Activated naive CD8-positive, alpha-beta T cell (primary cell): ENCODE measurements at regions not wholly inside any gene's neighbourhood (a gene's known extent, or its start where the extent isn't known, plus 50 kb on each side); places are given as distances from the start of the nearest gene placed in this dataset.

Experiments used
- H3K27ac Mint-ChIP-seq: one replicate; pipeline ENCODE4 v1.8.0; 2021; ENCODE audit warnings: mixed read lengths
- H3K27me3 Mint-ChIP-seq: one replicate; pipeline ENCODE4 v1.8.0; 2021; ENCODE audit warnings: mixed read lengths
- H3K36me3 Mint-ChIP-seq: one replicate; pipeline ENCODE4 v1.8.0; 2021; ENCODE audit warnings: mixed read lengths
- H3K4me1 Mint-ChIP-seq: one replicate; pipeline ENCODE4 v1.8.0; 2021; ENCODE audit warnings: low read depth, mixed read lengths
- H3K4me3 Mint-ChIP-seq: one replicate; pipeline ENCODE4 v1.8.0; 2021; ENCODE audit warnings: mild to moderate bottlenecking, mixed read lengths
- H3K9me3 Mint-ChIP-seq: one replicate; pipeline ENCODE4 v1.8.0; 2021; ENCODE audit warnings: low read depth, mixed read lengths

DNA sequence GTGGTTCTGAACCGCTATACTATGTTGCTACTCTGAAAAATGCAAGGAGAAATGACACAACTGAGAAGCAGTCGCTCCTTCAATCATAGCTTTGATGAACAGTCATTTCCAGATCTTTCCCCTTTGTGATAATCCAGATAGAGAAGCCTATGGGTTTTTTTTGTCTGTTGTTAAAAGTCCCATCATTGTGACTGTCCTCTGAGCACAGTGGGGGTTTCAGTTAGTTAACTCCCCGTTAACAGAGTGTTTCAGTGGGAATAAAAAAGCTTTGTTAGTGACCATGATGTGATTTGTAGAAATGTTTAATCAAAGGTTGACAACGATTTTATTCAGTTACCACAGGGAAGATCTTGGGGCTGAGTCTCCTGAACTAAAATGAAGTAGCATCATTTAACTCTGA, 176.2 kb upstream of the MAOA start:
- no peak overlapping the region for H3K27ac Mint-ChIP-seq
- no peaks in the 10 kb centered on the region for H3K27me3 Mint-ChIP-seq
- H3K4me1 Mint-ChIP-seq, result no peaks in the 10 kb centered on the region
- peaks cover 8% of the 10 kb centered on the region for H3K9me3 Mint-ChIP-seq
- H3K36me3 Mint-ChIP-seq, result no peaks in the 10 kb centered on the region
- H3K4me3 Mint-ChIP-seq, result no peak overlapping the region

DNA sequence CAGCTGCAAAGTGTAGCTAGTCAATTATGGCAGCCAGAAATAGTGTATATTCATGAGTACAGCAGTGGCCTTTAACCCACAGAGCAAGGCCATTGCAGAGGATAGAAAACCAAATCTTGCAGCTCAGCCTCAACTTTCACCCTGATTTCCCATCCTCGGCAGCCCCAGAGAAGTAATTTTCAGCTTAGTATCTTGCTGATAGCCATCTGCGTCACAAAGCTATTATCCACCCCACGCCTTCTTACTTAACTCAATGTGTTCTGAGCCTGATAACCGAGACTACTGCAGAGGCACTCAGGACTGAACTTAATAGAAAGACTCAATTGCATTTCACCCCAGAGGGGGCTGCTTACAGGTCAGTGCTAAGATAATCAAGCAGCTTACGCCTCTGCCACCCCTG, 174.5 kb upstream of the MAOA start:
- Mint-ChIP-seq H3K4me3 (no peak overlapping the region), H3K9me3 (peaks cover 8% of the 10 kb centered on the region), H3K27me3 (no peaks in the 10 kb centered on the region), H3K27ac (no peak overlapping the region), H3K36me3 (no peaks in the 10 kb centered on the region), H3K4me1 (no peaks in the 10 kb centered on the region)

GRCh38 chrX:43493756-43494155, 162.3 kb upstream of the MAOA start:
- H3K4me3 Mint-ChIP-seq, result no peak overlapping the region
- peaks cover 3% of the 10 kb centered on the region for H3K9me3 Mint-ChIP-seq
- no peaks in the 10 kb centered on the region for H3K36me3 Mint-ChIP-seq
- H3K4me1 Mint-ChIP-seq, result no peaks in the 10 kb centered on the region
- no peaks in the 10 kb centered on the region for H3K27me3 Mint-ChIP-seq
- no peak overlapping the region for H3K27ac Mint-ChIP-seq

DNA sequence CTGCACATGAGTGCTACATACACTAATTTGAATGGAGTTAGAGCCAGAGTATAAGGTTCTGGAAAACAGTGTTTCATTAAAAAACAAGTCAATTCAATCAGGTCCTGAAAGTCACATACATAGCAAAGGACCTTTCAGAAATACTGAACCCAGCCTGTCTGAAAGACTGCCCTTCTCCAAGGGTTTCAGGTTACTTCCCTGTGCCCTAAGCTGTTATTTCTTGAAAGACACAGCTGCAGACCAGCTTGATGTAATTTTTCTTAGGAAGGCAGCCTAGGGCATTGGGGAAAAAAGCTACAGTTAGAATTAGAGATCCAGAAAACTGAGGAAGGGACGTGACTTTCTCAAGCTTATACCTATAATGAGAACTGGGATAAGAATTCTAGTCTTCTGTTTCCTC, 155.9 kb upstream of the MAOA start:
- no peaks in the 10 kb centered on the region for H3K27me3 Mint-ChIP-seq
- no peaks in the 10 kb centered on the region for H3K36me3 Mint-ChIP-seq
- H3K4me1 Mint-ChIP-seq, result no peaks in the 10 kb centered on the region
- H3K4me3 Mint-ChIP-seq, result no peak overlapping the region
- H3K27ac Mint-ChIP-seq, result no peak overlapping the region
- peaks cover 3% of the 10 kb centered on the region for H3K9me3 Mint-ChIP-seq

GRCh38 chrX:43500996-43501694, 155.0 kb upstream of the MAOA start:
- H3K36me3 Mint-ChIP-seq, result no peaks in the 10 kb centered on the region
- H3K27me3 Mint-ChIP-seq, result no peaks in the 10 kb centered on the region
- H3K4me1 Mint-ChIP-seq, result no peaks in the 10 kb centered on the region
- H3K4me3 Mint-ChIP-seq, result no peak overlapping the region
- no peak overlapping the region for H3K27ac Mint-ChIP-seq
- H3K9me3 Mint-ChIP-seq, result peaks cover 3% of the 10 kb centered on the region

GRCh38 chrX:43504394-43504793, 151.7 kb upstream of the MAOA start:
- Mint-ChIP-seq H3K9me3 (no peaks in the 10 kb centered on the region), H3K27ac (no peak overlapping the region), H3K4me3 (no peak overlapping the region), H3K36me3 (no peaks in the 10 kb centered on the region), H3K4me1 (no peaks in the 10 kb centered on the region), H3K27me3 (no peaks in the 10 kb centered on the region)

DNA sequence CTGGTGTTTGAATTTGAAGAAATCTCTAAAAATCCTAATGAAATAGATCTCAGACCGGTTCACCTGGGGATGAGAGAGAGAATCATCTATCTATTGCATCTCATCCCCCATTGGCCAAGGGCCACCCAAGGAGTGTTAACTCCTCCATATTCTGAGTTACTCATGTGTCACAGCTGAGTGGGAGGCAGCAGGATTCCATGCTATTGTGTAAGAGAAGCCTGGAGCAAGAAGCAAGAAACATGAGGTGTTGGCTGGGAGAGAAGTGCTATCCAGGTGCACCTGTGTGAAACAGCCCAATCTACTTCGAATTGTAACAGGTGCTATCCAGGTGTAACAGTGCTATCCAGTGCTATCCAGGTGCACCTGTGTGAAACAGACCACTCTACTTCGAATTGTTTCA, 150.3 kb upstream of the MAOA start:
- H3K27ac Mint-ChIP-seq, result no peak overlapping the region
- no peaks in the 10 kb centered on the region for H3K9me3 Mint-ChIP-seq
- H3K36me3 Mint-ChIP-seq, result no peaks in the 10 kb centered on the region
- H3K4me1 Mint-ChIP-seq, result no peaks in the 10 kb centered on the region
- H3K27me3 Mint-ChIP-seq, result no peaks in the 10 kb centered on the region
- no peak overlapping the region for H3K4me3 Mint-ChIP-seq

DNA sequence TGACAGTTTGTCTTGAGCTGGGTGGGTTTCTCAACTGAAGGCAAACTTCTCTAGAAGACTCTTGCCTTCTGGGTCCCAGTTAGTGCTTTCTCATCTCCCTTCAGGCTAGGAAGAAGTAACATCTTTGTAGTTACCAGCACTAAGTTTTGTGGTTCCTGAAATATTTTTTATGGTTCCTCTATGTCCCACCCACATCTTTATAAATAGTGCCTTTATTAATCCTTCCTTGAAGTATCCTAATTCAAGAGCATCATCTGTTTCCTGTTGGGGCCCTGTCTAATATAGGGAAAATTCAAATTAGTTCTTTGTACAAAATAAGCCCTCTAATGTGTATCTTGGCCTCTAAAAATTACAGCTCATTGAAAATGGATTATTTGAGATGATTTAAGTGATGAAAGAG, 147.4 kb upstream of the MAOA start:
- H3K36me3 Mint-ChIP-seq, result no peaks in the 10 kb centered on the region
- H3K4me3 Mint-ChIP-seq, result no peak overlapping the region
- H3K27me3 Mint-ChIP-seq, result no peaks in the 10 kb centered on the region
- H3K9me3 Mint-ChIP-seq, result no peaks in the 10 kb centered on the region
- no peaks in the 10 kb centered on the region for H3K4me1 Mint-ChIP-seq
- no peak overlapping the region for H3K27ac Mint-ChIP-seq

DNA sequence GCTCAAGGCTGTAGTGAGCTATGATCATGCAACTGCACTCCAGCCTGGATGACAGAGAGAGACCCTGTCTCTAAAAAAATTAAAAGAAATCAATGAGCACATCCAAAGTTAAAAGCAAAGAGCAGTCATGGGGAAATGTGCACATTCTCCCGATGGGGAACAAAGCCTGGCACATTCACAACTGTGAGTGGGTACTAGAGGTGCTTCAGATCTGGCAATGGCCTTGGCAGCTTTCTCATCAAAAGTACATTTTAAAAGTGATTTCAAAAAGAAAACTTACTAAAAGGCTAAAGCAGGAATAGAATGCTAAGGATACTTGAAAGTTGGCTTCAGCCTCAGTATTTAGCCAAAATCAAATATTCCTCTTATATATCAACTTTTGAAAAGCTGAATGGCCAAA, 145.9 kb upstream of the MAOA start:
- no peak overlapping the region for H3K27ac Mint-ChIP-seq
- no peaks in the 10 kb centered on the region for H3K4me1 Mint-ChIP-seq
- no peaks in the 10 kb centered on the region for H3K9me3 Mint-ChIP-seq
- no peaks in the 10 kb centered on the region for H3K27me3 Mint-ChIP-seq
- H3K36me3 Mint-ChIP-seq, result no peaks in the 10 kb centered on the region
- no peak overlapping the region for H3K4me3 Mint-ChIP-seq

GRCh38 chrX:43513085-43513484, 143.0 kb upstream of the MAOA start:
- H3K4me3 Mint-ChIP-seq, result no peak overlapping the region
- H3K9me3 Mint-ChIP-seq, result no peaks in the 10 kb centered on the region
- no peaks in the 10 kb centered on the region for H3K27me3 Mint-ChIP-seq
- no peaks in the 10 kb centered on the region for H3K4me1 Mint-ChIP-seq
- H3K27ac Mint-ChIP-seq, result no peak overlapping the region
- H3K36me3 Mint-ChIP-seq, result no peaks in the 10 kb centered on the region

DNA sequence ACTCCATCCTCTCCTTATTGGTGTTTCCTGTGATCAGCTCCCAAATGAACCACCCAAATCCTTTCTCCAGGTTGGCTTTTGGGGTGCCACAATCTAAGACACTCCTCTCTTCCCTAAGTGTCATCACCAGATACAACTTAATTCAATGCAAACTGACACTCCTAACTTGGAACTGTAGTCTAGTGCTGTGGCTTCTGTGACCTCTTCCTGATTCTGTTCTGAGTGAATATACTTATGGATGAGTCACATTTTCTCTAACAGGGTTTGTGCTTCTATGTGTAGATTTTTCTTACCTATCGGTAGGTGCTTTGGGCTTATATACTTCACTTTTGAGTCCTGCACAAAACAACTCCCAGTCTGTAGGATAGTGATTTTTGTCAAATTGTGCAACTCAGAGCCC, 141.3 kb upstream of the MAOA start:
- Mint-ChIP-seq H3K9me3 (no peaks in the 10 kb centered on the region), H3K4me1 (no peaks in the 10 kb centered on the region), H3K36me3 (no peaks in the 10 kb centered on the region), H3K4me3 (no peak overlapping the region), H3K27ac (no peak overlapping the region), H3K27me3 (no peaks in the 10 kb centered on the region)

GRCh38 chrX:43522582-43522981, 133.5 kb upstream of the MAOA start:
- no peaks in the 10 kb centered on the region for H3K9me3 Mint-ChIP-seq
- H3K27ac Mint-ChIP-seq, result no peak overlapping the region
- no peaks in the 10 kb centered on the region for H3K36me3 Mint-ChIP-seq
- H3K27me3 Mint-ChIP-seq, result no peaks in the 10 kb centered on the region
- no peaks in the 10 kb centered on the region for H3K4me1 Mint-ChIP-seq
- H3K4me3 Mint-ChIP-seq, result no peak overlapping the region

DNA sequence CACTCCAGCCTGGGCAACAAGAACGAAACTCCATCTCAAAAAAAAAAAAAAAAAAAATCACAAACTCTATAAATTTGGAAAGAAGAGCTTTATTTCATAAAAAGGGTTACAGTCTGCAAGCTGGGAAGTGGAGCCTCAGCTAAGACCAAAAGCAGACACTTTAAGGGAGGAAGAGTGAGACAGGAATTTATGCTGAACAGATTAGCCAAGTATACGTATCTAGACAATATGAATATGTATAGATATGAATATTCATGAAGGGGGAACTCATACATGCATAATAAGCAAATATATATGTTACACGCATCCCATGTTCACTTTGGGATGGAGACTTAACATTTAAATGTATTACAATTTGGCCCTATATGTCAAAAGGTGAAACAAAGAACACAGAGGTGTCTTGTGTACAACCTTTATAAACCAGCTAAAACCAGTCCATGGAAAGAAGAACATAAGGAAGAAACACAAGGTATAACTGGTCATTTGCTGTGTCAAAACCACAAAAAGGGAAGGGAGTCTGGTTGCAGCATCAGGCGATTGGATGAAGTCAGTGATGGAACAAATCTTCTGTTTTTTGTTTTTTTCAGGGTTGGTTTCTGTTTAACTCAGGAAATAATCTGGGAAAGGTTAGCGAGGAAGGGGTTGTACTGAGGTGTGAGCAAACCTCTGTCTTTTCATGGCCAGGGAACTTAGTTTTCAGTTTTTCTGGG, 130.0 kb upstream of the MAOA start:
- Mint-ChIP-seq H3K27ac (no peak overlapping the region), H3K36me3 (no peaks in the 10 kb centered on the region), H3K9me3 (no peaks in the 10 kb centered on the region), H3K27me3 (peaks cover 1% of the 10 kb centered on the region), H3K4me1 (no peaks in the 10 kb centered on the region), H3K4me3 (no peak overlapping the region)

- no peaks in the 10 kb centered on the region for H3K4me1 Mint-ChIP-seq
- no peaks in the 10 kb centered on the region for H3K36me3 Mint-ChIP-seq
- H3K27ac Mint-ChIP-seq, result no peak overlapping the region
- H3K9me3 Mint-ChIP-seq, result no peaks in the 10 kb centered on the region
- peaks cover 1% of the 10 kb centered on the region for H3K27me3 Mint-ChIP-seq
- no peak overlapping the region for H3K4me3 Mint-ChIP-seq
Measured at GRCh38 chrX:43526878-43527277, 129.2 kb upstream of the MAOA start.

DNA sequence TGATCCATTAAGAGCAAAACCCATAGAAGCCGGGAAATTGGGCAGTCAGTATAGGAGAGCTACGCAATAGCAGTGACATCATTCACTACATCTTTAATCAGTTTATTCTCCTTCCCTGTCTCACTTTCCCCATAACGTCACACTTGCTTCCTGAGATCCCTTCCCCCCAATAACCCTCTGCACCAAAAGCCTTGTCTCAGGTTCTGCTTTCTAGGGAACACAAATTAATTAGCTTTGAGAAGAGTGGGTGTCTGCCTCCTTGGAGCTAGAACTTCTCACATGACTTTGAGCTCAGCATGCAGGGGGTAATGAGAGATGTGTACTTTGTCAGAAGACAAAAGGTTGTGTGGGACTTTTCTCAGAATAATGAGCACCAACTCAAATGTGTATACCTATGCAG, 128.3 kb upstream of the MAOA start:
- no peaks in the 10 kb centered on the region for H3K9me3 Mint-ChIP-seq
- H3K4me1 Mint-ChIP-seq, result no peaks in the 10 kb centered on the region
- no peak overlapping the region for H3K27ac Mint-ChIP-seq
- H3K36me3 Mint-ChIP-seq, result no peaks in the 10 kb centered on the region
- H3K27me3 Mint-ChIP-seq, result peaks cover 1% of the 10 kb centered on the region
- no peak overlapping the region for H3K4me3 Mint-ChIP-seq

GRCh38 chrX:43530837-43531236, 125.3 kb upstream of the MAOA start:
- Mint-ChIP-seq H3K27ac (no peak overlapping the region), H3K36me3 (no peaks in the 10 kb centered on the region), H3K4me3 (no peak overlapping the region), H3K4me1 (no peaks in the 10 kb centered on the region), H3K27me3 (peaks cover 1% of the 10 kb centered on the region), H3K9me3 (peaks cover 8% of the 10 kb centered on the region)
